COLO668 (cell line): ENCODE measurements at regions not wholly inside any gene's neighbourhood (a gene's known extent, or its start where the extent isn't known, plus 50 kb on each side); places are given as distances from the start of the nearest gene placed in this dataset.
"Not testable (repeated sequence)": the region's sequence is repeated elsewhere in the genome, so short reads cannot be mapped to it uniquely, and the experiment has no call there.

Source experiments
- DNase-seq: peaks from one replicate; lab custom pipeline; 2025; ENCODE audit not compliant: unreplicated experiment; lab: John Stamatoyannopoulos, UW

DNA sequence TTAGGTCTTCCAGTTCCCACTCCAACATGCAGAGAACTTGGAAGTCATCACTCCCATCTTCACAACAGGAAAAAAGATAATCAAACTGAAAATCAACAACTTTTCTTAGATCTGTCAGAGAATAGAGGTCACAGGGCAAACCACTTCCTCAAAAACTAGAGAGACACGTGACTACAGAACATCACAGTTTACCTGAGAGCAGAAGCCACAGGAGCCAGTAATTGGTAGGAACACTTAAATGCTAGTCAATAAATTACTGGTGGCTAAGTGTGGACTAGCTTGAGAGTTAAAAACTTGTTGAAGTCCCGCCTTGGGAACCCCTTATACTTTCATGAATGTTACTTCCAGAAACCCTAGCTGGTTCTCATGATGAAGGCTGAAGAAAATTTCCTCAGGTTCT lies 81.1 kb downstream of the THSD1 start:
- not testable (repeated sequence) for DNase-seq

DNA sequence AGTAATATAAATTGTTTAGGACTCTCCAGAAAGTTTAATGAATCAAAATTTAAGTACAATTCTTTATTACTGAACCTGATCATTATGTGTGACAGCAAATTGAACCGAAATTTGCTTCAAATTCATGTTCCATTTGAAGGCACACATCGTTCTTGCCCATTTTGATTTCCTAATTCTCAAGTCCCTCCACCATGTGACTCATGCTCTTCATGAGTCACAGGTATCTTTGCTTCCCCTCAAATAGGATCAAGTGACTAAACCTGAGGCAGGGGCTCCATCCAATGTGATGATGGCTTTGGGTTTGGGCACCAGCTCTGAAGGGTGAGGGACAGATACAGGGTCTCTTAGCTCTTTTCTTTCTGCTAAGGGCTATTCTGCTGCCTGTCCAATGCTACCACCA lies 86.1 kb downstream of the THSD1 start:
- DNase-seq = no peak

DNA sequence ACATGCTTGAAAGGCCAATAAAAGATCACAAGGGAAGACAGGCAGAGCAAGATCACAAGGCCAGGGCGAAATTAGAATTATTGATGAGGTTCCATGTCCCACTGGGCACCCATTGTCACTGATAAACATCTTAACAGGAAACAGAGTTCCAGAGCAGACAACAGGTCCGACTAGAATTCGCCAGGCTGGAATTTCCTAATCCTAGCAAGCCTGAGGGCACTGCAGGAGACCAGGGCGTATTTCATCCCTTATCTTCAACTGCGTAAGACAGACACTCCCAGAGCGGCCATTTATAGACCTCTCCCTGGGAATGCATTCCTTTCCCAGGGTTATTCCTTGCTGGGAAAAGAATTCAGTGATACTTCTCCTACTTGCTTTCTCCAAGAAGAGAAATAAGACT lies 96.1 kb downstream of the THSD1 start:
- not testable (repeated sequence) for DNase-seq

DNA sequence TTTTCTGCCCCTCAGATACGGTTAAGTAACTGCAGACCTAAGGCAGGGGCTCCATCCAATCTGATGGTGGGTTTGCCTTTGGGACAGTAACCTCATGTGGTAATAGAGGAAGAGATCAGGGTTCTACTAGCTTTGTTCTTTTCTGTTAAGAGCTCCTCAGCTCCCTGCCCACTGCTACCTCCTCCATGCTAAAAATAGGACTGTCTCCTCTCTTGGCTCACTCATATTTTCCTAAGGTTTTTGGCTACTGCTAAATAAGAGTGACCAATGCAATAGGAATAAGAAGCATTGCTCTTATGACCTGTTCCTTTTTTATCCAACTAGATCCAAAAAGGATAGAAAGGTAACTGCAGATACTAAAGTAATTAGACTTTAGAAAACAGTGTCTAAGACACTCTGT lies 99.6 kb downstream of the THSD1 start:
- not testable (repeated sequence) for DNase-seq

DNA sequence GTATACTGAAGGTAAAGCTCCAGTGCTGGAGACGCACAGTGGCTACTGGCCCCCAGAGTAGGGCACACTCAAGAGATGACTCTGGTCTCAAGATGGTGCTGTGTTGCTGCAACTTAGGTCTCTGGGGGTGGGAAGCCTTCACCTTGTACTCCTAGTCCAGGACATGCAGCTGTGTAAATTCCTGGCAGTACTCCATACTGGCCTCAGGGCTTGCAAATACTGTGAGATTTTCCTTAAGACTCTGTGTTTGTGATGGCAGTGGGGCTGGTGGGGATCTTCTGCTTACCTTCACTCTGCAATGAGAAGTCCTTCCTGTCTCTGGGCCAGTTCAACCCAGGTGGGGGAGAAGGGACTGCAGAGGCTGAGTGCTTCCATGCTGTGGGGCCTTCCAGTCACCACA lies 102.9 kb downstream of the THSD1 start:
- not testable (repeated sequence) for DNase-seq

DNA sequence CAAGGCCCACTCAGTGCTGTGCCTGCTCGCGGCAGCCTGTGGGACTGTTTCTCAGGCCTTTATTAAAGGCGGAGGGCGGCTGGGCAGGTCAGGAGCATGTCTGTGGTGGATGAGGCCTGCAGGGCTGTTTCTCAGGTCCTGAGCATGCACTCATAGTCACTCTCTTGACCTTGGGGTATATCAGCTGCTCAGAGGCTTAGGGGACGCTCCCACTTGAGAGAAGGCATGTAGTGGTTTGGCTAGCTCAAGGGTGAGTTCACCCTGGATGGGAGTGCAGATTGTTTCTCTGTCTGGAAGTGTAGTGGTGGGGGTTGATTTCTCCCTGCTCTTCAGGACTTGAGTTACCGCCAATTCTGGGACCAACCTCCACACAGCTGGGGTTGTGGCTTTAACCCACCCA lies 103.3 kb downstream of the THSD1 start:
- not testable (repeated sequence) for DNase-seq

DNA sequence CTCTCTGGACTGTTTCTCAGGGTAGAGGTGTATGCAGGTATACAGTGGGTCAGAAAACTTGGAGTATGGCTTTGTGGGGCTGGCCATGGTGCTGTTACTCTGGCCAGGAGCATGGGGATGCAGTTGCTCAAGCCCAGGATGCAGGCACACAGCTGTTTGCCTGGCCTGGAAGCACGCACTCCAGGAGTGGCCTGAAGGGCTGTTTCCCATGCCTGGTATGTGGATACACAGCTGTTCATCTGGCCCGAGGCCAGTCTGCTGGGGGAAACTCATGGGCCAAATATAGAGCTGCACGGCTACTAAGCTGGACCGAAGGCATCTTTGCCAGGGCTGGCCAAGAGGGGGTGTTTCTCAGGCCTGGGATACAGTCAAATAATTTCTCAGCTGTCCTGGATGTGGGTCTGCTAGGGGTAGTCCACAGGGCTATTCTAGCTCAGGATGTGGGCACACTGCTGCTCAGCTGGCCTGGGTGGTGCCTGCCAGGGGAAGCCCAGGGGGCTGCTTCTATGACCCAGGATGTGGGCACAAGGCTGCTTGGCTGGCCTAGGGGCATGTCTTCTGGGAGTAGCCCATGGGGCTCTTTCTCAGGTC lies 104.1 kb downstream of the THSD1 start:
- DNase-seq = not testable (repeated sequence)

DNA sequence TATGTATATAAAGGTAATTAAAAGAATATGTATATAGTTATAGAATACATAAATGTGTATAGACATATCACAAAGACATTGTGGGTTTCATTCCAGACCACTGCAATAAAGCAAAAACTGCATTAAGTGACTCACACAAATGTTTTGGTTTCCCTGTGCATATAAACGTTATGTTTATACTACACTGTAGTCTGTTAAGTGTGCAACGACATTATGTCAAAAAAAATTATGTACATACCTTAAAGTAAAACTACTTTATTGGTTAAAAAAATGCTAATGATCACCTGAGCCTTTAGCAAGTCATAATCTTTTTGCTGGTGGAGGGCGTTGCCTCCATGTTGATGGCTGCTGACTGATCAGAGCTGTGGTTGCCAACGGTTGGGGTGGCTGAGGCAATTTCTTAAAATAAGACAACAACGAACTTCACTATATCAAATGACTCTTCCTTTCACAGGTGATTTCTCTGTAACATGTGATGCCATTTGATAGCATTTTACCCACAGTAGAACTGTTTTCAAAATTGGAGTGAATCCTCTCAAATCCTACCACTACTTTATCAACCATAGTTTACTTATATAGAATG lies 107.8 kb downstream of the THSD1 start:
- not testable (repeated sequence) for DNase-seq

DNA sequence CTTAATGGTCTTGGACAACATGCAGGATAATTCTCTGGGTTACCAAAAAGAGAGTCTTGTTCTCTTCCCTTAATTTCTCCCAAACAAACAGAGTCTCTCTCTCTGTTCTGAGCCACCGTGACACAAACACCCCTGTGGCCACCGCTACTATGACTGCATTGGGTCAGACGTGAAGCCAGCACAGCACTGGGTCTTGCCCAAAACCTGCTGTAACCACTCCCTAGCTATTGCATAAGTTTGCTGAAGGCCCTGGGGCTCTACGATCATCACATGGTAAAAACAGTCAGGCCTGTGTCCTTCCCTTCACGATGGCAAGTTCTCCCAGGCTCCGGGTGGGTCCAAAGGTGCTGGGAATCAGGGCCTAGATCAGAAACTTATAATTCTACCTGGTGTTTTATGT lies 117.1 kb downstream of the THSD1 start:
- not testable (repeated sequence) for DNase-seq

DNA sequence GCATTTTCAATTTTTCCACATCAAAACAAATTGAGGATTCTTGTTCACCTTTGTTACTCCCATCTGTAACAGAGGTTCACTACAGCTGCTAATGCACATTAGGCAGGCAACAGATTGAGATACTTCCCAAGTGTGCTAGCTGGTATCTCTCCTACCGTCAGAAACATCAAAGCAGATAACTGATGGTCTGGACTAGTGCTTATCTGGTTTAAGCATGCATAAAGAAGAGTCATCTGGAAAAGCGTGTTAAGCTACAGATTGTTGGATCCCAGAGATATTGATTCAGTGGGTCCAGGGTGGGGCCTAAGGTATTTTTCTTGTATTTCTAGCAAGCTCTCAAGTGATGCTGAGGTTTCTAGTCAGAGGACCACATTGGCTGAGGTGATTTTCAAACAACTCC lies 122.0 kb upstream of the NEK3 start:
- DNase-seq = not testable (repeated sequence)

DNA sequence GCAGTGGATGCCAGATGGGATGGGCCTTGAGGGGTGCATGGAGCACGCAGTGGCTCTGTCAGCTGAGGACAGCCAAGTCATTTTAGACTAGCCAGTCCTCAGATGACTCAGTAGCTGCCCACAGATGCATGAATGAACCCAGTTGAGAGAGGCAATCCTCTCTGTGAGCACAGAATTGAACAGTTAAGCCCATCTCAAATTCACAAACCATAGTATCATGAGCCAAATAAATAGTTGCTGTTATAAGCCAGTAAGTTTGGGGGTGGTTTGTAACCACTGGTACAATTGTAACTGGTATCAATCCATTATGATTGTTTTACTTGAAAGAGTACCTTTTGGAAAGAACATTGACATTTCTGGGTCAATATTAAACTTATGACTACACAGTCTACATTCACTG lies 120.0 kb upstream of the NEK3 start:
- DNase-seq = not testable (repeated sequence)

DNA sequence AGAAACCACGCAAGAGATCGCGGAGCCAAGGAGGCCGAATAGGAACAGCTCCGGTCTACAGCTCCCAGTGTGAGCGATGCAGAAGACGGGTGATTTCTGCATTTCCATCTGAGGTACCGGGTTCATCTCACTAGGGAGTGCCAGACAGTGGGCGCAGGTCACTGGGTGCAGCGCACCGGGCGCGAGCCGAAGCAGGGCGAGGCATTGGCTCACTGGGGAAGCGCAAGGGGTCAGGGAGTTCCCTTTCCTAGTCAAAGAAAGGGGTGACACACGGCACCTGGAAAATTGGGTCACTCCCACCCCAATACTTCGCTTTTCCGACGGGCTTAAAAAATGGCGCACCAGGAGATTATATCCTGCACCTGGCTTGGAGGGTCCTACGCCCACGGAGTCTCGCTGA lies 94.9 kb upstream of the NEK3 start:
- DNase-seq = not testable (repeated sequence)

DNA sequence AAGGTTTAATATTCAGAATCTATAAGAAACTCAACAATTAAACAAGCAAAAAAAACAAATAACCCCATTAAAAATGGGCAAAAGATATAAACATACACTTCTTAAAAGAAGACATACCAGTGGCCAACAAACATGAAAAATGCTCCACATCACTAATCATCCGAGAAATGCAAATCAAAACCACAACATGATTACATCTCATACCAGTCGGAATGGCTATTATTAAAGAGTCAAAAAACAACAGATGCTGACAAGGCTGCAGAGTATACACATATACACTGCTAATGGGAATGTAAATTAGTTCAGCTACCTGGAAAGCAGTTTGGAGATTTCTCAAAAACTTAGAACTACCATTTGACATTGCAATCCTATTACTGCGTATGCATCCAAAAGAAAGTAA lies 81.4 kb upstream of the NEK3 start:
- DNase-seq = not testable (repeated sequence)

DNA sequence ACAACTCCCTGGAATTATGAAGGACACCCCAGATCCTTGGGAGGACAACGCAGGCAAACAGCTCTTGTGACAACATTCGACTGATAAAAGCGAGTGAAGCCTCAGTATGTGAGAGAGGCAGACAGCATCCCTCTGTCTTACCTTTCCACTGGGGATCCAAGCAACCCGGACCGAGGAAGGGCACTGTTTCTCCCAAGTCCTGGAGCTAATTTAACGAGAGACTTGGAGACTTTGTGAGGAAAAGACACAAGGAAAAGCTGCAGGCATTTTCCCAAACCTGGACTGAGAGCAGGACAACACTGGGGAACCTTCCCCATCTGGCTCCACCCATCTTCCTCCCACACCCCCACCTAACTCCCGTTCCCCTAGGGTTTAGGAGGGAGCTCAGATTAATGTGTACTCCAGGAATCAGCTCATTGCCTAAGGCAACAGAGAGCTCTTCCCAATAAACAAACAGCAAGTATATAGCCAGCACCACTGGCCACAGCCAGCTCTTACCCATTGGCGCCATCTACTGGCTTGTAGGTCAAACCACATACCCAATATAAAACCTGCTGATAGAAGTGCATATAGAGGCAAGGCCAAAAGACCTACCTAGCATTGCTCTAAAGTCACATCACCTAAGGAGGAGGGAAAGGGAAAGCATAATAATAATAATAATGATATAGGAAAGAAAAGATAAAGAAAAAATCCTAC lies 76.7 kb upstream of the NEK3 start:
- DNase-seq = peak; percentile 58

DNA sequence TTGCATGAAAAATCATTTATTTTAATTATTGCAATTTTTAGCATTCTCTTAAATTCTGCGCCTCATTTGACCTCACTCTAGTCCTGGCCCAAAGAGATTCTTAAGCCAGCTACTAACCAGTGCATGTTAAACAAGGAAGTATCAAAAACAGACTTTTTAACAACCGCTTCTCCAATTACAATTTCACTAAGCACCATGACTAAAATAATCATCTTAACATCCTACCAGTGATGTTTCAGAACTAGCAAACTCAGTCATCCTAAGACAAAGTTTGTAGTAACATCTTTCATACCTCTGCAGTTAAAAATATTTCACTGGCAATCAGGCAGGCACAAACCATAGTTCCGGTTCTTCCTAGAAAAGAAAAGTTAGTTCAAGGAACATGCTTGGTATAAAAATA lies 75.5 kb upstream of the NEK3 start:
- not testable (repeated sequence) for DNase-seq

DNA sequence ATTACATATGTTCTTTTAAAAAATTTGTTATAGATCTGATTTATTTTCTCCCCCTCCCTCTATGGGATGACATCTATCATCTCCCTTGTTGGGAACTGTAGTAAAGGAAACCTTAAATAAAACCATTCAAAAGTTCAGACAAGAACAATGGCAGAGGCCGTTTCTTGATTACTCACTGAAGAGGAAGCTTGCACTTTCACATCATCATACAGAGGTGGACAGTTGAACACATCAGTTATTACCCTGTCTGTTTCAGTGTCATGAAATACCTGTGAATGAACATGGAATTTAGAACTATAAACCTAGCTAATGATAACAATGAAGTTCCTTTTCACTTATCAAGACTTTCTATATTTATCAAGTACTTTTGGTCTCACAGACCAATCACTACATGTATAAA lies 63.7 kb upstream of the NEK3 start:
- DNase-seq = not testable (repeated sequence)

DNA sequence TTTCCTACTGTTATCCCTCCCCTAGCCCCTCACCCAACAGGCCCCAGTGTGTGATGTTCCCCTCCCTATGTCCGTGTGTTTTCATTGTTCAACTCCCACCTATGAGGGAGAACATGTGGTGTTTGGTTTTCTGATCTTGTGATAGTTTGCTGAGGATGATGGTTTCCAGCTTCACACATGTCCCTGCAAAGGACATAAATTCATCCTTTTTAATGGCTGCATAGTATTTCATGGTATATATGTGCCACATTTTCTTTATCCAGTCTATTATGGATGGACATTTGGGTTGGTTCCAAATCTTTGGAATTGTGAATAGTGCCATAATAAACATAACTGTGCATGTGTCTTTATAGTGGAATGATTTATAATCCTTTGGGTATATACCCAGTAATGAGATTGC lies 54.5 kb upstream of the NEK3 start:
- not testable (repeated sequence) for DNase-seq

DNA sequence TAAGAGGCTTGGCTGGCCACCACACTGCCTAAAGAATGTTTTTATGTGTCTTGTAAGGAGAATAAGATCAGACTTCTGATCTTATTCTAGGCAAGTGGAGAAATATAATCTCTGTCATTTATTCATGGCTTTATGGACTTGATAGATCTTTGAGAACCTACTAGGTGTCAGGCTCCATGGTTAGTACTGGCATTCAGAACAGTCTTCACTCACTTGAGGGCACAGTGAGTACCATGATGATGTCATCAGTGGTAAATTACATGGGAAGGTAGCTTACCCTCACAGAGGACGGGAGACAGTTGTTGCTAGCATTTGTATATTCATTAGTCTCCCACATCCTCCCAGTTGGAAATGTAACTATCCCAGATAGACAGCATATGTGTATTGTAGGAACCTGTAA lies 53.5 kb upstream of the NEK3 start:
- not testable (repeated sequence) for DNase-seq

DNA sequence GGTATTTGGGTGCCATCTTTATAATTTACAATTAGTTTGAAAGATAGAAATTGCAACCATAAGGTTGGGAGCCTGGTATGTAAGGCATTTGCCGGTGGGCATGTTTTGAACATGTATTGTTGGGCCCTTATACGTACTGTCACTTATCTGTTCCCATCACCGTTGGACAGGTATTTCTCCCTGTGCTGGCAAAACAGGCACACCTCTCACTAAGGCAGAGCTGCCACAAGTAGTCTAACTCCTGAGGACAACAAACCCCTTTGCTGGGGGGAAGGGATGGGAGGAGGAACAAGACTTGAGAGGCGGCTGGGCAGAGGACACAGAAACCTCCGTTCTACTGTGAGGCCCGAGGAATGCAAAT lies 52.0 kb upstream of the NEK3 start:
- not testable (repeated sequence) for DNase-seq

DNA sequence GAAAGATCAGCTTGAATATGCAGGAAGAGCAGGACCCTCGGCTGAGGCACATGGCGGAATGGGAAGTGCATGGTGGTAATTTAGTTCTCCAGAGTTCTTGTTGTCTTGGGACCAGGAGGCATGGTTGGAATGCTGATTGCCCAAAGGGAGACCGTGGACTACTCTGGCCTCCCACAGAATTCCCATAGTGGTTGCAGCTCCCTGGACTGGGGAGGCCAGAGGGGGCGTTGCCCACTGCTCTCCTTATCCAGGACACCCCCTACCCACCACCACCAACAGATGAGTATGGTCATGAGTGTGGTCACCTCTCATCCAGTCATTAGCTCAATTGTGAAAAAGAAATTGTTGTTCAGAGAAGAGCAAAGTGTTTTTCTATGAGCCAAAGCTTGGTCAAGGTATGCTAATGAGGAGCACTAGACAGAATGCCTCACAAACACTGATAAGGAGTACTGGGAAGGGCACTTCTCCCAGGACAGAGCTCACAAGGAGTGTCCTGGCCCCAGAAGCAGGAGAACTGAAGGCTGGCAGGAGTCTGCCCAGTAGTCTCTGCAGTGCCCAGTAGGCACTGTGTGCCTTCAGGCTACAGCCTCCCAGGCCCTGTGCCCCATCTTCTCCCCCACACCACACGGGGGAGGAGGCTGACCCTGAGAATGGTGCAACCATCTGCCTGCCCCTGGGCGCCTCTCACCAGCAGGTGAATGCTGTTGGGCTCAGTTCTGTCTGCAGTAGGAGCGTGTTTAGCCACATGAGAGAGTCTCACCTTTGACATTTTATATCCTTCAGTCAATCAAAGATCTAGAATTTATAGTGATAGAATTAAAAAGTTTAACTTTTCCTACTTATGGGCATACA lies 51.4 kb upstream of the NEK3 start:
- not testable (repeated sequence) for DNase-seq
